A172 (cell line): ENCODE measurements at regions not wholly inside any gene's neighbourhood (a gene's known extent, or its start where the extent isn't known, plus 50 kb on each side); places are given as distances from the start of the nearest gene placed in this dataset.
A peak's percentile ranks its signal among the peaks of the same experiment; 100 is the strongest.

Experiments
- DNase-seq: peaks from one replicate; pipeline ENCODE4 v3.0.0-alpha.2; 2015; ENCODE audit warnings: low spot score

- no peak for DNase-seq
Measured at GRCh38 chr6:22057962-22058361, 238.9 kb downstream of the PRL start.

- DNase-seq, result no peak
Measured at GRCh38 chr6:22059126-22059525, 237.7 kb downstream of the PRL start.

- no peak for DNase-seq
Measured at GRCh38 chr6:22059946-22060345, 236.9 kb downstream of the PRL start.

- no peak for DNase-seq
Measured at GRCh38 chr6:22062807-22063408, 233.9 kb downstream of the PRL start.

GRCh38 chr6:22064558-22064957 lies 232.3 kb downstream of the PRL start:
- DNase-seq, result no peak

- no peak for DNase-seq
Measured at GRCh38 chr6:22067122-22067521, 229.7 kb downstream of the PRL start.

GRCh38 chr6:22067671-22068070 lies 229.2 kb downstream of the PRL start:
- DNase-seq, result no peak

GRCh38 chr6:22068561-22069305 lies 228.1 kb downstream of the PRL start:
- DNase-seq, result no peak

GRCh38 chr6:22069306-22069800 lies 227.5 kb downstream of the PRL start:
- DNase-seq, result no peak

- peak; percentile 51 for DNase-seq
Measured at GRCh38 chr6:22071270-22072041, 225.4 kb downstream of the PRL start.

GRCh38 chr6:22072949-22073348 lies 223.9 kb downstream of the PRL start:
- DNase-seq, result no peak

GRCh38 chr6:22073516-22074198 lies 223.2 kb downstream of the PRL start:
- no peak for DNase-seq

- no peak for DNase-seq
Measured at GRCh38 chr6:22078288-22078687, 218.5 kb downstream of the PRL start.

- no peak for DNase-seq
Measured at GRCh38 chr6:22078802-22079545, 217.9 kb downstream of the PRL start.

- DNase-seq, result no peak
Measured at GRCh38 chr6:22079783-22080182, 217.1 kb downstream of the PRL start.

- DNase-seq, result no peak
Measured at GRCh38 chr6:22081709-22082108, 215.1 kb downstream of the PRL start.

- no peak for DNase-seq
Measured at GRCh38 chr6:22082218-22082617, 214.6 kb downstream of the PRL start.

GRCh38 chr6:22083119-22083518 lies 213.7 kb downstream of the PRL start:
- DNase-seq, result no peak

- DNase-seq, result no peak
Measured at GRCh38 chr6:22087960-22088706, 208.7 kb downstream of the PRL start.

GRCh38 chr6:22091424-22091948 lies 205.3 kb downstream of the PRL start:
- no peak for DNase-seq
